ENCODE measurements at regions not wholly inside any gene's neighbourhood (a gene's known extent, or its start where the extent isn't known, plus 50 kb on each side); places are given as distances from the start of the nearest gene placed in this dataset.

DNA sequence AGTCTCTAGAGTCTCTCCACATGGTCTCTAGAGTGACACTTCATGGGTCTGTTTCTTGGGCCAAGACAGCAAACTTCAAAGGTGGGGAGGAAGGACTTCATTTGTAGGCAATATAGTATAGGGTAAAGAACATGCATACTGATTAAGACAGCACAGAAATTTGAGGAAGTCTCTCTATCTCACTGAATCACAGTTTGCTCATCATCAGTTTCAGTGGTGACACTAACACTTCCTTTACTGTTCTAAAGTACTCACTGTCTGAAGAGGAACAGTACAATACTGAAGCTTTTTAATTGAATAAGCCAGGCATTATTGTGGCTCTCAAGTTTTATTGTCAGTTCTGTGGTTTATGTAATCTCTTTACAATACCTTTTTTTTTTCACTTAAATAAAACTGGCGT is 656.4 kb upstream of the CDH8 start:
- TF ChIP-seq POLR2AphosphoS5 (IDR thresholded peaks at IDR 0.05; ENCODE audit: borderline replicate concordance, low read depth, low read length) (no peak), EZH2 (IDR thresholded peaks at IDR 0.05) (no peak), FOXP2 (optimal IDR thresholded peaks at IDR 0.05; ENCODE audit: control extremely low read depth, extremely low read length, insufficient read depth) (no peak)

Data from SK-N-MC (cell line).